GM12872 (cell line): ENCODE measurements at regions not wholly inside any gene's neighbourhood (a gene's known extent, or its start where the extent isn't known, plus 50 kb on each side); places are given as distances from the start of the nearest gene placed in this dataset.

Experiments used
- TF ChIP-seq, protein P1 (sequence below): IDR thresholded peaks from 3 replicates; pipeline ENCODE4 v1.5.1; 2011; ENCODE audit warnings: low read depth, mild to moderate bottlenecking, low read length, moderate library complexity; ENCODE audit not compliant: insufficient read depth

DNA sequence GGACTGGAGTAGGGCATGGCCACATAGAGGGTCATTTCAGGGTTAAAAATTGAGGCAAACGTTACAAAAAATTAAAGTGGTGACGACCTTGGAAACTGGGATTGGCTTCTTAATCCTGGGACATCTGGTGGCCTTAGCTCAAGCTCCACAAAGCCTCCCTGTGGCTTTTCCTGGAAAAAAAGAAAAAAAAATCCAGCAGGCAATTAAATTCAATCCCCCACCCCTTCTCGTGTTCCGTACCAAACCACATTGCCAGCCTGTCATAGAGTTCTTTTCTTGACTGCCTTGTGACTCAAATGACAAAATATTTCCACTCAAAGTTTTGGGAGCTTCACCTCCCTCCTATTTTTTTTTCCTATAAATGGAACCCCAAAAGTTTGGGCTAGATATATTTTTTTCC lies 195.6 kb downstream of the HRH4 start:
- TF ChIP-seq, protein P1, sequence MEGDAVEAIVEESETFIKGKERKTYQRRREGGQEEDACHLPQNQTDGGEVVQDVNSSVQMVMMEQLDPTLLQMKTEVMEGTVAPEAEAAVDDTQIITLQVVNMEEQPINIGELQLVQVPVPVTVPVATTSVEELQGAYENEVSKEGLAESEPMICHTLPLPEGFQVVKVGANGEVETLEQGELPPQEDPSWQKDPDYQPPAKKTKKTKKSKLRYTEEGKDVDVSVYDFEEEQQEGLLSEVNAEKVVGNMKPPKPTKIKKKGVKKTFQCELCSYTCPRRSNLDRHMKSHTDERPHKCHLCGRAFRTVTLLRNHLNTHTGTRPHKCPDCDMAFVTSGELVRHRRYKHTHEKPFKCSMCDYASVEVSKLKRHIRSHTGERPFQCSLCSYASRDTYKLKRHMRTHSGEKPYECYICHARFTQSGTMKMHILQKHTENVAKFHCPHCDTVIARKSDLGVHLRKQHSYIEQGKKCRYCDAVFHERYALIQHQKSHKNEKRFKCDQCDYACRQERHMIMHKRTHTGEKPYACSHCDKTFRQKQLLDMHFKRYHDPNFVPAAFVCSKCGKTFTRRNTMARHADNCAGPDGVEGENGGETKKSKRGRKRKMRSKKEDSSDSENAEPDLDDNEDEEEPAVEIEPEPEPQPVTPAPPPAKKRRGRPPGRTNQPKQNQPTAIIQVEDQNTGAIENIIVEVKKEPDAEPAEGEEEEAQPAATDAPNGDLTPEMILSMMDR: no peak

DNA sequence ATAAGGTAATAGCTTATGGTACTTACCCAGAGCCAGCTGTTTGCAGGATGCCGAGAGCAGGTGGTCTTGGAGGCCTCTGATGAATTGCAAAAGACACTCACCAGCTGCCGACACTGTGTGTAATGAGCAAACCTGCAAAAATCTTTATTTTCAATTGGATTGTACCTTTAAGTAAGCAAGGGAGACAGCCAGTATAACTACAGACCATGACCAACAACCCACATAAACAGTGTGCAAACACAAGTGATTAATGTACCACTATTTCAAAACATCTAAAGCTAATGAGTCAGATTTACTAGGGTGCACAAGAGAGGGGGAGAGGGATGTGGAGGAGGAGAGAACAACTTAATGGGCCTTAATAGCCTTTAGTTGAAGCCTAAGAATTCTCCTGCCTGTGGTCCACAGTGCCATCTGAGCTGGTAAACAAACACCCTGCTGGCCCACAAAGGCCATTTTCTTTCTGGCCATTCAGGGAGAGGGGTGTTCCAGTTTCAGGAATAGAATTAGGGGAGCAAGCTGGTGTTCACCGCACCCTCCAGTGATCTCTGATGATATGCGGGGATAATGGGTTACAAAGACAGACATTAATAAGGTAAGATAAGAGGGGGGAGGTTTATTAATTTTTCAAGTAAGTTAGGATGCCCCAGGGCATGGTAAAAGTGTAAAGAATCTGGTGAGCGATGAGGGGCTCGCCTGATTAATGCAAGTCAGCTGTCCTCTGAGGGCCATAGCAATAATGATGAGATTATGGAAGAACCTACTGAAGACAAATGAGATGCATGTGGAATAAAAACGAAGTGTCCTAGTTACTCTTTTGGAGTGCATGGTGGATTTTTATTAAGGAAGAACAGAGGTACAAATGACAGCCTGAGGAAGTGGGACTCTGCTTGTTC lies 196.4 kb downstream of the HRH4 start:
- TF ChIP-seq, protein P1: no peak

DNA sequence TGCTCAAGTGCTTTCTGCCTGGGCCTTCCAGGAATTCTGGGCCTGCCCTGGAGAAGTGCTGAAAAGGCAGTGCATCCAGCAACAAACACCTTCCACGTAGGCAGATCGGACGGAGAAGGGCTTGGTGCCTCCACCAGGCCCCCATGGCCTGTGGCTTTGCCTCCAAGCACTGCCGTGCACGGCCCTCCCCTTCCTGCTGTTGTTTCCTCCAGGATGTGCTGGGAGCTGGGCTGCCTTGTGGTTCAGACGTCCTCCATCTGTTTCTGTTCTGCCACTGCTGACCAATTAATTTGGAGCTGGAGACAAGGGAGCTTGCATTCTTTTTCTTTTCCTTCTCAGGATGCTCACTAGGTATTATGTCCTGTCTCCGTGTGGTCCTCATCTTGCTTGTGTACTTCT lies 197.0 kb downstream of the HRH4 start:
- TF ChIP-seq, protein P1: no peak

DNA sequence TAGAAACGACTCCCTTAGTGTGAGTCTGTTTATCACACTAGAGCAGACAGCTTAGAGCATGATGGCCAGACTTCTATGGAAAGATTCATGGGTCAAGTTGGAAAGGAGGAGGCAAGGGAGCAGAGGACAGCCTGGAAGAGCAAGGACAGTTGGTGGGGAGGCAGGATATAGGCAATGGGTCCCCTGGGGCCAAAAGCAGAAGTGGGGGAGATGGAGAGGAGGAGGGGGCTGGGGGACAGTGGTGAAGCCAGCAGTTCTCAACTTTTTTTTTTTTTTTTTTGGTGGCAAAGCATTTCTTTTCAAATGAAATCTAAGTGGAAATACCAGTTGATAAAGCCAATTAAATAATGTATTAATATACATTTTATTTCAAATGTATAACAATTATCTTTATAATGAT lies 197.9 kb downstream of the HRH4 start:
- TF ChIP-seq, protein P1: no peak

DNA sequence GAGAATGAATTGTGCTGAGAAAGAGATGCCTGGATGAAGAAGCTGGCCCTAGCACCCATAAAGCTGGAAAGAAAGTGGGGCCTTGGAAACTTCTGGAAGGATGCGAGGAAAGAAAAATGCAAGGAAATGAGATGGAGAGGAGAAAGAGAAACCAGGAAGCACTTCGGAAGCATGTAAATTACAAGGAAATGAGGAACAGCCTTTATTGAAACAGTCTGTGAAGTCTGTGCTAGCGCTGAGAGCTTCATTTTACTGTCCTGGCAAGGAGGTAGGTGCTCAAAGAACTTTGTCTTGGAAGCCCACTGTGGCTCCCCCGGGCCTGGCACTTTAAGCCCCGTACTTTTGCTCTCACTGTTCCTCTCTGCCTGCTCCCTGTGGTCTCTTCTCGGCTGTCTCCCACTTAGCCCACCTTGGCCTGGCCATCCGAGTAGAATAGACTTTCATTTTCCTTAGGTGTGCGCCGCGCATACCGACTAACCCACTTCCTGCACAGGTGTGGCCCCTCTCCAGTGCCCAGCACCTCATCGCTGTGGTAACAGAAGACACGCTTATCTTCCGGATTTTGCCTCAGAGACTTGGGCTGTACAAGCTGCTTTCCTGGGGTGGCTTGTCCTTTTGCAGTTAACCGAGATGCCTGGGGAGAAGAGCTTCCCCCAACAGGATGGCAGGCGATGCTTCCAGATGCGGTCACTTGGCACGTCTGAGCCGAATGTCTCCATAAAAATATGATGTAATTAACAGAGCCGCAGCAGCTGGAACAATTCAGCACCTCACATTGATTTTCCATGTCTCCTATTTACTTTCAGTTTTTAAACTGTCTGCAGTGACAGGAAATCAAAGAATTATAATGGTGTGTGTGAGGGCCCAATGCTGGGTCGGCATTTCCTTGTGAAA lies 199.6 kb downstream of the HRH4 start:
- TF ChIP-seq, protein P1: no peak

DNA sequence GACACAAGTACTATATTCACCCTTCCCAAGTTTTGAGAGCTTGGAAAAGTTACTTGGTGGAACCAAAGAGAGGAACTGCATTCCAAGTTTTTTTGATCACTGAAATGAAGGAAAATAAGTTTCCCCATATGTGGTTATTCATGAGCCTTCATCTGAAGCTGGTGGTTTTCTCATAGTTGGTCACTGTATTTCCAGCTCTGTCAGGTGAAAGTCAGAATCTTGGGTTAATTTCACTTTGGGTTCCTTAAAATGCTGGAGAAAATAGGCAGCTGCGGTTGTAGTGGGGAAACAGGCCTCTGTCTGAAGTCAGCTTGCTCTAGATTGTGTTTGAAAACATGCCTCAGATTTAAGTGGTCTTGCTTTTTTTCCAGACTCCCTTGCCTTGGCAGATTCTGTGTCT lies 200.5 kb downstream of the HRH4 start:
- TF ChIP-seq, protein P1: no peak

DNA sequence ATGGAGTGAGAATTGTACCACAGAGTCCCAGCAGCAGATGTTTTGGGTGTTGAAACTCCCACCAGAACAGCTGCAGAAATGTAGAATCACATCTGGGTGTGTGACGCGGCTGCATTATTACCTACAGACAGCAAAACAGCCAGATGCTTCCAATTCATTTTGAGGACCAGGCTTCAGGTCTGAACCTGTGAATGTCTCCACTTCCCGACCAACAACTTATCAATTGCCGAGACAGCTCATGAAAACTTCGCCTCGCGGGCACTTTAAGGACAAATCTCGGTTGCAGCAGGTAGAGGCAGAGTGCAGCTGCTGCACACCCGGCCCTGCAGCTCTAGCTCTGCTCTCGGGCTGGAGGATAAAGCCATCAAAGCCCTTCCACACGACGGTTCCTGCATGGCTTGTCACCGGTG lies 202.0 kb downstream of the HRH4 start:
- TF ChIP-seq, protein P1: no peak
